KOPT-K1 (cell line): ENCODE measurements at regions not wholly inside any gene's neighbourhood (a gene's known extent, or its start where the extent isn't known, plus 50 kb on each side); places are given as distances from the start of the nearest gene placed in this dataset.
A peak's percentile ranks its signal among the peaks of the same experiment; 100 is the strongest.
"Not testable (repeated sequence)": the region's sequence is repeated elsewhere in the genome, so short reads cannot be mapped to it uniquely, and the experiment has no call there.

Experiments
- H3K27ac ChIP-seq: fragments of 200-600 bp; sonication (generic); 2 replicates; pipeline ENCODE4 v1.5.1; 2016; ENCODE audit warnings: antibody characterized with exemption, mild to moderate bottlenecking, low read depth, low read length; ENCODE audit not compliant: poor library complexity, severe bottlenecking
- H3K36me3 ChIP-seq: fragments of 200-600 bp; sonication (generic); 2 replicates; pipeline ENCODE4 v1.5.1; 2017; ENCODE audit warnings: antibody characterized with exemption, mild to moderate bottlenecking, low read length, moderate library complexity; ENCODE audit not compliant: insufficient read depth
- H3K9me3 ChIP-seq: fragments of 200-600 bp; sonication (generic); 2 replicates; pipeline ENCODE4 v1.5.1; 2017; ENCODE audit warnings: antibody characterized with exemption, low read length, mild to moderate bottlenecking; ENCODE audit not compliant: insufficient read depth, poor library complexity, severe bottlenecking

DNA sequence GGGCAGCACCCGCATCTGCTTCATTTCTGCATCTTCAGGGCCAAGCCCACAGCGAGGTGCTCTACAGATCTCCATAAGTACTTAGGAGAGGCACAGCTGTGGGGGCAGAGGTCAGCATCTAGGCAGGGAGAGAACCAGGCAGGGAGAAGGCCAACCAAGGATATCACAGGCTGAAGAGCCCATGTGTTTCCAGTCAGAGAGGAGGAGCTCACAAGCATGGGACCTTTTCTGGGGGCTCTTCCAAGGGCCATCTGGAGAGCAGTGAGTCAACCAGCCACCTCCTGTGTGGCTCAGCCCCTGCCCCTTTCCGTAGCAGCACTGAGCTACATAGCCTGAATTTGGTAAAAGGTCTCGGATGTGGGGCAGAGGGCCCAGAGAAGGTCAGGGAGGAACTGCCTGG lies 78.5 kb downstream of the ARL6IP4 start:
- H3K36me3 ChIP-seq, result no peaks in the 10 kb centered on the region; the same call in 1 of the 2 replicates
- H3K9me3 ChIP-seq, result no peaks in the 10 kb centered on the region
- H3K27ac ChIP-seq, result peak overlapping the region; percentile 32

DNA sequence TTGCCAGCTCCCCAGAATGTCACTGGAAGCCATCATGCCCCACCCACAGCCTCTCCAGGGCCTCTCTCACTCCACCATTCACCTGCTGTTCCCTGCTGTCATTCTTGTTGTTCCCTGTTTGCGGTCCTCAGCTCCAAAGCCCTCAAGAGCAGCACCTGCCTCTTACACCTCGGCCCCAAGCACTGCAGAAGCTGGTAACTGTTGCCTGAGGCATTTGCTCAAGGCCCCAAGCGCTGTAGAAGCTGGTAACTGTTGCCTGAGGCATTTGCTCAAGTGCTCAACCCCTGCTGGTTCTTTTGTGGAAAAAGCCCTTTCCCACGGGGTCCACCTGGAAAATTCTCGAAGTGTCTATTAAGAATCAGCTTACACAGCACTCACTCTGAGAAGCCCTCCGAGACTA lies 78.0 kb downstream of the ARL6IP4 start:
- no peaks in the 10 kb centered on the region; the same call in 1 of the 2 replicates for H3K36me3 ChIP-seq
- peak overlapping the region; percentile 32 for H3K27ac ChIP-seq

DNA sequence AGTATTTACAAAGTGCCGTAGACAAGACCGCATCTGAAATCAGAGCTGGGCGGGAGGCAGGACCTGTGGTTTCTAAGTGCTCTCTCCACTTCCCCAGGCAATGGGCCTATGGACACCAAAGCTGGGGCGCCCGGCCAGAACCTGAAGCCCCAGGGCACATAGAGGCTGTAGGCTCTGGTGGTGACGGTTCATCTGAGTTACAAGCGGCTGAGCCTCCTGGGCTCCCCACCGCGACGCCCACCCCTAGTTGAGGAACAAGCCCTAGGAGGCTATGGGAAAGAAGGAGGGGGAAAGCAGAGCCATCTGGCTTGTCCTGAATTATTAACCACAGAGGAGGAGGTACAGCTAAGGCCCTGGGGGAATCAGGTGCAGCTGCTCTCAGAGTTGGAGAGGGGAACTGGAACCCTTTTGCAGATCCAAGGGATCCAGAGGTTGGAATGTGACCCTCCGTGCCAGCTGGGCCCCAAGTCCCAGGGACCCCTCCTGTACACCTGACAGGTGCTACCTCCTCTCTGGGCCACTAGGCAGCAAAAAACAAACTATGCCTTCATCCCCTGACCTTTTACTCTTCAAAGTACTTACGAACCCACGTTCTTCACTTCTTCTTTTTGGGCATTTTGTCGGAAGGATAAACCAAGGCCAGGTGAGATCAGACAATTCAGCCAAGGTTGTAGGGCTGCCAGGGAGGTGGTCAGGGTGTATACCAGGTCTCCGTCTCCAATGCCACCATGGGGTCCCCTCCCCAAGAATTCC lies 77.2 kb downstream of the ARL6IP4 start:
- Histone ChIP-seq H3K36me3 (no peaks in the 10 kb centered on the region; the same call in 1 of the 2 replicates), H3K9me3 (no peaks in the 10 kb centered on the region), H3K27ac (peak overlapping the region; percentile 2)

More for the DNA sequence above, 78.0 kb downstream of the ARL6IP4 start:
- no peaks in the 10 kb centered on the region for H3K9me3 ChIP-seq

DNA sequence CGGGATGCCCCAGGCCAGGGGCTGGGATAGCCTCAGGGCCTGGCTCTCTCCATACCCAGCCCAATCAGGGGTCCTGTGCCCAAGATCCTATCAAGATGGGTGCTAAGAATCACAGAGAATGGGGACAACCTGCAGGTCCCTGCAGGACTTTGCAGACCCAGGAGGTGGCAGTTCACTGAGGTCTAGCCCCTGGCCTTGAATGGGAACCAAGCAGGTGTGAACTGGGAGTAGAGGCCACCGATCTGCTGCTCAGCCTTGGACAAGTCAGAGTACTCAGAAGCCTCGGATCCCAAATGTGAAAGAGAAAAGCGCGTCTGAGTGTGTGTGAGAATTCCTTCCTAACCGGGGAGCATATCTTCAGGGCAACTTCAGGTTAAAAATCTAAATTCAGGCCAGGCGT lies 76.2 kb downstream of the ARL6IP4 start:
- Histone ChIP-seq H3K27ac (no peak overlapping the region), H3K9me3 (no peaks in the 10 kb centered on the region), H3K36me3 (no peaks in the 10 kb centered on the region; the same call in 1 of the 2 replicates)

DNA sequence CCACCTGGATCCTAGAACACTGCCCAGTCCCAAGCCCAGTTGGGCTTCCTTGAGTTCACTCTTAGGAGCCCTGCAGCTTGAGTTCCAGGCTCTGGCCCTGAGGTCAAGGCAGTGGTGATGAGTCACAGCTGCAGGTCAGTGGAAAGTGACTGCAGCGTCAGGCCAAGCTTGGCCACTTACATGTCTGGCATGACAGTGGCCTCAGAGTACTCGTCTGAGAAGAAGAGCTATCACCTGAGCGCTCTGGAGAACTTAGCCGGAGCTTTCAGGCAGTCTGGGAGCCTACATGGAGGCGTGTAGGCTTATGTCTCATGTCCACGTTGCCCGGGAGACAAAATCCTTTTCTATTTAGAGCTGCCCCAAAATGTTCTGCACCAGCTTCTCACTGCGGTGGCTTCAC lies 75.6 kb downstream of the ARL6IP4 start:
- no peak overlapping the region for H3K27ac ChIP-seq
- H3K9me3 ChIP-seq, result no peaks in the 10 kb centered on the region
- no peaks in the 10 kb centered on the region; the same call in 1 of the 2 replicates for H3K36me3 ChIP-seq

DNA sequence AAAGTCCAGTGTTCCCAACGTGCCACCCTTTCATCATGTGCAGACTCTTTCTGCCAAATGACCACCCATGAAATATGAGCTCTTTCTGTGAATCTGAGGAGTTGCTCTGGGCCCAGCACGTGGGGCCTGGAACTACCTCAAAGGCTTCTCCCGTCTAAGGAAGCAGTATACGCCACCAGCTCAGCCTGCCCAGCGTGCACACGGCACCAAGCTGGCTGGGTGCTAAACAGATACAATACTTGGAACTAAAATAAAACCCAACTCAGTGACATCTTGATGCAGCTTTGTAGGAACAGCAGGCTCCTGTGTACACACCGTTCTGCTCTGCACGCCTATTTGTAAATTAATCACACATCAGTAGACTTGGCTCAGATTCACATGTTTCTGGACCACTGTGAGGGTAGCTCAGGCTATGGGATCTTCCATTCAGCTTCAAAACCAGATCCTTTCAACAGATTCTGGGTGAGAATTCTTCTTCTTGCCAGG lies 74.8 kb downstream of the ARL6IP4 start:
- no peak overlapping the region for H3K27ac ChIP-seq
- no peaks in the 10 kb centered on the region; the same call in 1 of the 2 replicates for H3K36me3 ChIP-seq
- H3K9me3 ChIP-seq, result no peaks in the 10 kb centered on the region

DNA sequence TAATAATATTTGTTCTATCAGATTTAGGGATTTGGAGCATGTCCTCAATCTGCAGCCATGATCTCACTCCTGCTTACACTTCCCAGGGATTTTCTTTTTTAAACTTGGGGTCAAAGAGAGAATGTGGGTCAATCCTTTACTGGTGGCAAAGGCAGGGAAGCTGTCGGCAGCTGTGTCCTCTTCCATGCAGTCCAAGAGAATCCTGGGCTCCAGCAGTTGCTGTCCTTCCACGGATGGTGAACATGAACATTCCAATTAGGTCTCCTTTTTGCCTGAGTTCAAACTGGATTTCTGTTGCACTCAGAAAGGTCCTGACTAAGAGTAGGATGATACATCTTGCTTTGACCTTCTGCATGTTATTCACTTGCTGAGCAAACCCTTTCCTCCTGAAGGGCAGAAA lies 73.9 kb downstream of the ARL6IP4 start:
- Histone ChIP-seq H3K36me3 (no peaks in the 10 kb centered on the region; the same call in none of the 2 replicates), H3K9me3 (no peaks in the 10 kb centered on the region), H3K27ac (no peak overlapping the region)

DNA sequence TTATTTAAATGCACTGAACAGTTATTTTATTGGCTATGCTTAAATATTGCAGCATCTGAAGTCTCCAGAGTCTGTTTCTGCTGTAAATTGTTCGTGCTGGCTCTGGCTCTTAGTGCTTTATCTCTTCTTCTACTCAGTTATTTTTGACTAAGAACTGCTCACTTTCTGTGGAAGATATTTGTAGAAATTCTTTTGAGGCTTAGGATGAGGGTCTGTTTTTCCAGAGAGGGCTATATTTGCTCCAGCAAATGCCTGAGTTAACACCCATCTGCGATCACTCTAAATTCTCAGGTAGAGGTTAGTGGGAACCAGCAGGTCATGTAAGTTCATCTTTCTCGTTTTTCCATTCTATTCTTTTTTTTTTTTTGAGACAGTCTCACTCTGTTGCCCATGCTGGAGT lies 71.1 kb downstream of the ARL6IP4 start:
- Histone ChIP-seq H3K36me3 (no peaks in the 10 kb centered on the region; the same call in none of the 2 replicates), H3K27ac (peak overlapping the region; percentile 36), H3K9me3 (no peaks in the 10 kb centered on the region)

DNA sequence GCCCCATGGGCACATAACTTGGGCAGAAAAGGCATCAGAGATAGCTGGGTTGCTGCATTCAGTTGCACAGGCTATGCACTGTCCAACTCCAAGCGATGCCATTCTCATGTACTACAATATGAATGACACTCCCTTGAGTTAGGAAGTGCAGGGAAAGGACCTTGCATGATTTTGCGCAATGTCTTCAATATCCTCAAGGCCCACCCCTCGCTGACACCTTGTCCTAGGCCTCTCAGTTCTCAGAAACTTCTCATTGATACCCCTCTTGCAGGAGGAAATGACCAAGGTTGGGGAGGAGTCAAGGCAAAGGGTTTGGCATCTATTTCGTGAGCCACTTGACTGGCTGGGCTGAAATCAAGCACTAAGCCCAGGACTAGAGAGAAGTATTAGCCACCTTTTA lies 70.4 kb downstream of the ARL6IP4 start:
- no peaks in the 10 kb centered on the region for H3K9me3 ChIP-seq
- H3K27ac ChIP-seq, result peak overlapping the region; percentile 36
- no peaks in the 10 kb centered on the region; the same call in none of the 2 replicates for H3K36me3 ChIP-seq

DNA sequence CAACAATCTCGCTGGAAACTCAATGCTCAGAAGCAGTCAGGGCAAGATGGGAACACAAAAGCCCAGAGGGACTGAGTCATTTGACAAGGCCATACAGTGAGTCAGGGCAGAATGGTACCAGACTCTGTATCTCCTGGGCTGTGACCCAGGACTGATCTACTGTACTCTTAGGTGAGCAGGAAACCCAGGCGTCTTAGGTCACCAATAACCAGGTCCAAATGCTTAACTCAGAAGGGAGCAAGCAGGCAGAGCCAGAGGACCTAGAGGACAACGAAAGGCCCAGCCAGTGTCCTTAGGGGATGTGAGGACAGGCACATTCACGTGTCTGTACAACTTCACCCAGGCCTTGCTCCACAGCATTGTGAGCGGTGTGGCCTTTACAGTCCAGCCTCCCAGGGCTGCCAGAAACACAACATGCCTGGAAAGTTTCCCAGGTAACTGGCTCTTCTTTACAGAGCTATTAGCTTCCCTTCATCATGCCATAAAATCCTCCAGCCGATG lies 69.9 kb downstream of the ARL6IP4 start:
- Histone ChIP-seq H3K27ac (peak overlapping the region; percentile 36), H3K36me3 (no peaks in the 10 kb centered on the region; the same call in 1 of the 2 replicates)

DNA sequence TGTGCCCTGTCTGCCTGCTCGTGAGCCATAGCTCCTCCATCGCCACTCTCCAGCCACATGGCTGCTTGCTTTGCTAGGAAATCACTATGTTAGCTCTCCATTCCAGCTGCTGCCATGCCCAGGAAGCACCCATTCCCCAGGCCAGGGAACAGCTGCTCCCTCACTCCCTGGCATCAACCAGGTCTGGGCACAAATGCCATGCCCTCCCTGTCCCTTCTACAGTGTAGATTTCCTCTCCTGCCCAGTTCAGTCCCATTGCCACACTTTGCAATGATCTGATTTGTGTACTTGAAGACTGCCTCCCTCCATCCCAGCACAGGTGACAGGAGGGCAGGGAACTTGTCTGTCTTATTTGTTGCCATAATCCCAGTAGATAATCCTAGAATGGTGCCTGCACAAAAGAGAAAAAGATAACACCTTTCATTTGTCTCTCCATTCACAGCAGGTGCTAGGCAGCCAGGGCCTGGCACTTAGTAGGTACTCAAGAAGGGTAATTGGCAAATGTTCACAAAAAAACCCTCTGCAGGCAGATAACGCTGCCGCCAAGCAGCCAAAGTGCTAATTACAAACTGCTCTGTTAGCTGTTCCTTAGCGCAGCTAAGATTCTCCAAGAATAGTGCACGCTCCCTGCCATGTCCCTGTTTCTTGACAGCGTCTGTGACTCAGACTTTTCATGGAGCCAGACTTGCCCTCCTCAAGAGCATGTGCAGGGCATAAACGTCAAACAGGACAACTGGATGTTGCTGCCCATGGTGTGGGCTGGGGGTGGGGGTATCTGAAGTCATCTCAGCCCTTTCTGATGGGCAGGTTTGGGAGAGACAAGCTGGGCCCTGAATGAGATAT lies 69.1 kb downstream of the ARL6IP4 start:
- Histone ChIP-seq H3K9me3 (no peaks in the 10 kb centered on the region), H3K27ac (no peak overlapping the region), H3K36me3 (no peaks in the 10 kb centered on the region; the same call in 1 of the 2 replicates)

More for the DNA sequence above, 69.9 kb downstream of the ARL6IP4 start:
- H3K9me3 ChIP-seq, result no peaks in the 10 kb centered on the region

DNA sequence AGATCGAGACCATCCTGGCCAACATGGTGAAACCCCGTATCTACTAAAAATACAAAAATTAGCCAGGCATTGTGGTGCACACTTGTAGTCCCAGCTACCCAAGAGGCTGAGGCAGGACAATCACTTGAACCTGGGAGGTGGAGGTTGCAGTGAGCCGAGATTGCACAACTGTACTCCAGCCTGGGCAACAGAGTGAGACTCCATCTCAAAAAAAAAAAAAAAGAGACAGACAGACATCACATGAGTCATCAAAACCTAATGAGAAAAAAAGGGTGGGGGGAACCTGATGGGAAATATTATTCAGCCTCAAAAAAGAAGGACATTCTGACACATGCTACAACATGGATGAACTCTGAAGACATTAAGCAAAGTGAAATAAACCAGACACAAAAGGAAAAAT lies 67.4 kb downstream of the ARL6IP4 start:
- H3K27ac ChIP-seq, H3K9me3 ChIP-seq, H3K36me3 ChIP-seq: not testable (repeated sequence)

DNA sequence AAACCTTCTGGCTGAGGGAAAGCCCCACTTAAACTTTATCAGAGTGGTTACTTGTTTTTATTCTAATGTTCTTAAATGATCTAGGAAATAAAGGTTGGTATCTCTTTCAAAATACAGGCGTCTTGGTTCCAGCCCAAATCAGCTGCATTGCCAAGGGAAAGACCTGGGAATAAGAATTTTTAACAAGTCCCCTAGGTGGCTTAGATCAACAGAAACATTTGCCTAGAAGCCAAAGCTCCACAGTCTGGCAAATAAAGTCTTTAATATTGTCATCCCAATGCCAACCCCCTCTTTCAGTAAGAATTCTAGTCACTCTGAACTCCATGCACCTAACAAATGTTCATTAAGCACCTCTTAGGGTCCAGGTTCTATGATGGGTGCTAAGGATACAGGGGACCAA lies 66.8 kb downstream of the ARL6IP4 start:
- peak overlapping the region; percentile 24 for H3K27ac ChIP-seq
- no peaks in the 10 kb centered on the region for H3K9me3 ChIP-seq
- no peaks in the 10 kb centered on the region; the same call in 1 of the 2 replicates for H3K36me3 ChIP-seq

DNA sequence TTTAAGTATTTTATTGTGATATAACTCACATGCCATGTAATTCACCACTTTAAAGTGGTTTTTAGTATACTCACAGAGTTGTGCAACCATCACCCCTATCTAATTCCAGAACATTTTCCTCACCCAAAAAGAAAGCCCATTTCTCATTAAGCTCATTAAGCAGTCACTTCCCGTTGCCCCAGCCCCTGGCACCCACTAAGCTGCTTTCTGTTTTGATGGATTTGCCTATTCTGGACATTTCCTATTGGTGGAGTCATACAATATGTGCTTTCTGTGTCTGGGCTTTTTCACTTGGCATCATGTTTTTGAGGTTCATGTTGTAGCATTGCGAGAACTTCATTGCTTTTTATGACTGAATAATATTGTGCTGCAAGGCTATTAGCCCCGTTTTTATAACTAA lies 66.0 kb downstream of the ARL6IP4 start:
- Histone ChIP-seq H3K36me3 (no peaks in the 10 kb centered on the region; the same call in 1 of the 2 replicates), H3K27ac (no peak overlapping the region), H3K9me3 (no peaks in the 10 kb centered on the region)

DNA sequence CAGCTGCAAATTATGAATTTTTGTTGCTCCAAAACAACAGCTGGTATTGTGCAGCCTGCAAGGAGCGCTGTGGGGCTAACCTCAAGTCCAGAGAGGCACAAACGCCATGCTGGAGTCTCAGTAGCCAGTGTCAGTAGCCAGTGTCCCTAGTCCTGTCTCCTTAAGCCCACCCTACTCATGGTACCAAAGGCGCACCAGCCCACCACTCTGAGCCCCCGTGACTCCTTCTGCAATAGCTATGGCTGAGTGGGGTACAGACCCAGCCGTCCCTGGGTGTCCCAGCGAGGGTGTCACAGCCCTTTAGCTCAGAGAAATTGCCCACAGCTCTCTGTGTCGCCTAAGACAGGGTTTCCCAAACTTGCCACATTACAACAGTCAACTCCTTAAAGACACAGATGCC lies 65.2 kb downstream of the ARL6IP4 start:
- H3K36me3 ChIP-seq, result no peaks in the 10 kb centered on the region; the same call in 1 of the 2 replicates
- peak overlapping the region; percentile 78 for H3K27ac ChIP-seq
- no peaks in the 10 kb centered on the region for H3K9me3 ChIP-seq
